Omental fat pad (tissue), 3 donors: ENCODE measurements at regions not wholly inside any gene's neighbourhood (a gene's known extent, or its start where the extent isn't known, plus 50 kb on each side); places are given as distances from the start of the nearest gene placed in this dataset.

ENCODE experiments used
- ATAC-seq: fragments of 150-250 bp; one replicate; pipeline ENCODE4 v1.9.1; 2016; ENCODE audit warnings: mild to moderate bottlenecking, moderate library complexity; ENCODE audit not compliant: low FRiP score
- DNase-seq: peaks from one replicate; pipeline ENCODE4 v3.0.0-alpha.2; 2019; ENCODE audit warnings: low spot score
- CTCF ChIP-seq, 3 donors: fragments of 450-650 bp; IDR thresholded peaks; one replicate each; pipeline ENCODE4 v1.5.1; 2016 to 2017; ENCODE audit warnings: antibody characterized with exemption in 3 of 3, mild to moderate bottlenecking in 3 of 3, moderate library complexity in 2 of 3

DNA sequence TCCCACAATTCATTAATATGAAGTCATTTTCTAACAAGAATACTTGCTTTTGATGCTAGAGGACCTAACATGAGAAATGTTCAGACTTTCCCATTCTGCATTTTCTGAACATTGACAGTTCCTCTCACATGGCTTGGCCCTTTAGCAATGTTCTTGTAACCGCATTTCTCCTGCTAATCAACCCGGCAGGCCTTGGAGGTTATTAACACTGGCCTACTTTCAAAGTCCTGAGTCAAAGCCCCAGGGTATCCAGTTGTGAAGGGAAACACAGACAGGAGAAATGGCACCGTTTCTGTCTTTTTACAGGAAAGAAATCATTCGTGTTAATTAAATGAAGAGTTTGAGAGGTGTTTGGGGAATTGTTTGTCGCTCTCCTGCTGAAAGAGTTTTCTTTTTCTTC, 446.5 kb upstream of the MIS18BP1 start:
- ATAC-seq (no peak), DNase-seq (no peak)
- TF ChIP-seq CTCF (IDR thresholded peaks at IDR 0.05): no peak

GRCh38 chr14:45698462-45699134, 445.6 kb upstream of the MIS18BP1 start:
- no peak for DNase-seq
- TF ChIP-seq CTCF (IDR thresholded peaks at IDR 0.05): no peak
- ATAC-seq: no peak

GRCh38 chr14:45686771-45687170, 433.8 kb upstream of the MIS18BP1 start:
- no peak for DNase-seq
- no peak for ATAC-seq
- no peak for TF ChIP-seq CTCF (IDR thresholded peaks at IDR 0.05)

- DNase-seq: no peak
- no peak for ATAC-seq
- no peak for TF ChIP-seq CTCF (IDR thresholded peaks at IDR 0.05)
Observed at GRCh38 chr14:45680531-45680930, 427.5 kb upstream of the MIS18BP1 start.

- DNase-seq (no peak), ATAC-seq (no peak)
- no peak for TF ChIP-seq CTCF (IDR thresholded peaks at IDR 0.05)
Observed at GRCh38 chr14:45679853-45680252, 426.9 kb upstream of the MIS18BP1 start.

DNA sequence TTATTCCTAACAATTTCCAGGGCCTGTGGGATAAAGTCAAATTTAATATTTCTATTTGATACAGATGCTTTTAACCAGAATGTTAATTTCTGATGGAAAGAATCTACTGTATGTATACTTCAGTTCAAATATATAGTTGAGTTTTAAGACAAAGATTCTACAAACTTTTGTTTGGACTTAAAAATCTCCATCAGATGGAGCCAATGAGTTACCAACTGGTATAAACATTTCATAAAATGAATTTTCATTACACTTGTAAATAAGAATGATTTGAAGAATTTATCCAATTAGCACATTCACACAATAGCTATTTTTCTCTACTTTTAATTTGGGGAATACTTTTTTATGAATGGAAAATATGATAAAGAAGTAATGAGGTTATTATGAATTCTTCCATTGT, 425.2 kb upstream of the MIS18BP1 start:
- no peak for TF ChIP-seq CTCF (IDR thresholded peaks at IDR 0.05)
- ATAC-seq (no peak), DNase-seq (no peak)

GRCh38 chr14:45673420-45673819, 420.4 kb upstream of the MIS18BP1 start:
- TF ChIP-seq CTCF (IDR thresholded peaks at IDR 0.05): no peak
- ATAC-seq (no peak), DNase-seq (no peak)
